GM23338 (cell line): ENCODE measurements at regions not wholly inside any gene's neighbourhood (a gene's known extent, or its start where the extent isn't known, plus 50 kb on each side); places are given as distances from the start of the nearest gene placed in this dataset.

Source experiments
- ATAC-seq: fragments of 200-7000 bp; cut with Tn5 transposase; 3 replicates; pipeline ENCODE4 v1.9.1; 2020
- DNase-seq: peaks from one replicate; pipeline ENCODE4 v3.0.0-alpha.2; 2015; ENCODE audit warnings: low spot score
- H2AFZ ChIP-seq: fragments of 200-600 bp; sonication (generic); 2 replicates; pipeline ENCODE4 v1.8.0; 2016; ENCODE audit warnings: antibody characterized with exemption, mild to moderate bottlenecking, moderate library complexity
- H3F3A ChIP-seq: fragments of 200-600 bp; sonication (generic); replicated peaks from 2 replicates; pipeline ENCODE4 v1.8.0; 2017; ENCODE audit warnings: antibody characterized with exemption, mixed run types, low read depth
- H3K27ac ChIP-seq: fragments of 200-600 bp; sonication (generic); 2 replicates; pipeline ENCODE4 v1.6.1; 2016; ENCODE audit warnings: low read depth
- H3K27me3 ChIP-seq: fragments of 200-600 bp; sonication (generic); 2 replicates; pipeline ENCODE4 v1.8.0; 2016; ENCODE audit warnings: mild to moderate bottlenecking, mixed run types, moderate library complexity; ENCODE audit not compliant: insufficient read depth
- H3K36me3 ChIP-seq: fragments of 200-600 bp; sonication (generic); 2 replicates; pipeline ENCODE4 v1.8.0; 2016; ENCODE audit warnings: mild to moderate bottlenecking; ENCODE audit not compliant: insufficient read depth
- H3K4me1 ChIP-seq: fragments of 200-600 bp; sonication (generic); 2 replicates; pipeline ENCODE4 v1.8.0; 2016; ENCODE audit warnings: mild to moderate bottlenecking, moderate library complexity; ENCODE audit not compliant: insufficient read depth
- H3K4me2 ChIP-seq: fragments of 200-600 bp; sonication (generic); 2 replicates; pipeline ENCODE4 v1.7.1; 2017; ENCODE audit warnings: mixed run types
- H3K4me3 ChIP-seq: fragments of 200-600 bp; sonication (generic); 2 replicates; pipeline ENCODE4 v1.6.1; 2016; ENCODE audit warnings: mixed run types
- H3K79me2 ChIP-seq: fragments of 200-600 bp; sonication (generic); replicated peaks from 2 replicates; pipeline ENCODE4 v1.8.0; 2017; ENCODE audit warnings: mild to moderate bottlenecking; ENCODE audit not compliant: insufficient read depth
- H3K9me2 ChIP-seq: fragments of 200-600 bp; sonication (generic); 2 replicates; pipeline ENCODE4 v1.8.0; 2017; ENCODE audit not compliant: insufficient read depth
- H4K20me1 ChIP-seq: fragments of 200-600 bp; sonication (generic); replicated peaks from 2 replicates; pipeline ENCODE4 v1.8.0; 2017; ENCODE audit warnings: mild to moderate bottlenecking; ENCODE audit not compliant: insufficient read depth
- H3K27ac Mint-ChIP-seq: 2 replicates; pipeline ENCODE4 v1.8.0; 2020; ENCODE audit warnings: inconsistent platforms, mild to moderate bottlenecking, moderate library complexity, mixed read lengths
- H3K27me3 Mint-ChIP-seq: 3 replicates; pipeline ENCODE4 v1.8.0; 2022; ENCODE audit warnings: low read depth, mild to moderate bottlenecking, moderate library complexity, mixed read lengths, inconsistent platforms; ENCODE audit not compliant: insufficient read depth, poor library complexity
- H3K36me3 Mint-ChIP-seq: 3 replicates; pipeline ENCODE4 v1.8.0; 2021; ENCODE audit warnings: low read depth, mild to moderate bottlenecking, inconsistent platforms, moderate library complexity, mixed read lengths
- H3K4me1 Mint-ChIP-seq: 3 replicates; pipeline ENCODE4 v1.8.0; 2020; ENCODE audit warnings: mild to moderate bottlenecking, inconsistent platforms, mixed read lengths
- H3K4me3 Mint-ChIP-seq: 3 replicates; pipeline ENCODE4 v1.8.0; 2021; ENCODE audit warnings: moderate library complexity, mild to moderate bottlenecking, inconsistent platforms, mixed read lengths
- H3K9me3 Mint-ChIP-seq: 3 replicates; pipeline ENCODE4 v1.8.0; 2020; ENCODE audit warnings: moderate library complexity, mild to moderate bottlenecking, inconsistent platforms, mixed read lengths
- CREB1 ChIP-seq: fragments of 250-450 bp; sonication (Bioruptor Pico); IDR thresholded peaks from 2 replicates; pipeline ENCODE4 v1.5.0; 2020; ENCODE audit warnings: low read depth, mild to moderate bottlenecking, moderate library complexity
- ETS1 ChIP-seq: IDR thresholded peaks from 2 replicates; pipeline ENCODE4 v1.6.1; 2016; ENCODE audit warnings: antibody characterized with exemption
- EZH2 ChIP-seq: fragments of 200-600 bp; sonication (generic); IDR thresholded peaks from one replicate; pipeline ENCODE4 v1.8.0; 2017; ENCODE audit warnings: antibody characterized with exemption, mild to moderate bottlenecking, low read depth; ENCODE audit not compliant: unreplicated experiment
- EZH2phosphoT487 ChIP-seq: fragments of 200-600 bp; sonication (generic); IDR thresholded peaks from one replicate; pipeline ENCODE4 v1.8.1; 2018; ENCODE audit warnings: antibody characterized with exemption; ENCODE audit not compliant: unreplicated experiment
- JUNB ChIP-seq: IDR thresholded peaks from one replicate; pipeline ENCODE4 v1.6.1; 2016; ENCODE audit warnings: antibody characterized with exemption; ENCODE audit not compliant: unreplicated experiment
- NANOG ChIP-seq: IDR thresholded peaks from 2 replicates; pipeline ENCODE4 v1.6.1; 2016; ENCODE audit warnings: antibody characterized with exemption, borderline replicate concordance
- POLR2AphosphoS5 ChIP-seq: IDR thresholded peaks from 2 replicates; pipeline ENCODE4 v1.6.1; 2016; ENCODE audit warnings: antibody characterized with exemption, low read depth
- STAT1 ChIP-seq: IDR thresholded peaks from one replicate; pipeline ENCODE4 v1.6.1; 2016; ENCODE audit warnings: antibody characterized with exemption; ENCODE audit not compliant: unreplicated experiment
- ZNF114 ChIP-seq: fragments of 250-450 bp; sonication (Bioruptor Pico); IDR thresholded peaks from 2 replicates; pipeline ENCODE4 v1.5.0; 2020; ENCODE audit warnings: mild to moderate bottlenecking, moderate library complexity
- ZNF331 ChIP-seq: fragments of 250-450 bp; sonication (Bioruptor Pico); IDR thresholded peaks from 2 replicates; pipeline ENCODE4 v1.5.0; 2020; ENCODE audit warnings: low read depth, mild to moderate bottlenecking, moderate library complexity
- TF ChIP-seq, protein P1 (sequence below): IDR thresholded peaks from one replicate; pipeline ENCODE4 v1.6.1; 2018; ENCODE audit warnings: antibody characterized with exemption; ENCODE audit not compliant: unreplicated experiment

DNA sequence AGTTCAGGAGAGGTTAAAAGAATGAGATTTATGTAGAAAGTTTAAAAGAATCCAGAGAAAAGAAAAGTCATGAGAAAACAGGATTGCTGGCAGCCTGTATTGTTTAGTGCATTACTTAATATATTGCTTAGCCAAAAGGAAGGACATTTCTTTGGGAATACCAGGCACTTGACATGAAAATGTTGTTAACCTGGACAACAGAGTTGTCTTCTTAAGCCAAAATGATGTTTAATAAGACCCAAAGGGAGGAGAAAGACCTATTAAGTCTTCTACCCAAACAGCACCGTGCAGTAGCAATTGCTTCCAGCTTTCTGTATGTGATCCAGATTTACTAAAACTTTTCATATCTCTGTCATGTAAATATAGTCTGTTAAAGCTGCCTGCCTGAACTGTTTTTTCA, 74.0 kb upstream of the PRLR start (continued):
- TF ChIP-seq, protein P1, sequence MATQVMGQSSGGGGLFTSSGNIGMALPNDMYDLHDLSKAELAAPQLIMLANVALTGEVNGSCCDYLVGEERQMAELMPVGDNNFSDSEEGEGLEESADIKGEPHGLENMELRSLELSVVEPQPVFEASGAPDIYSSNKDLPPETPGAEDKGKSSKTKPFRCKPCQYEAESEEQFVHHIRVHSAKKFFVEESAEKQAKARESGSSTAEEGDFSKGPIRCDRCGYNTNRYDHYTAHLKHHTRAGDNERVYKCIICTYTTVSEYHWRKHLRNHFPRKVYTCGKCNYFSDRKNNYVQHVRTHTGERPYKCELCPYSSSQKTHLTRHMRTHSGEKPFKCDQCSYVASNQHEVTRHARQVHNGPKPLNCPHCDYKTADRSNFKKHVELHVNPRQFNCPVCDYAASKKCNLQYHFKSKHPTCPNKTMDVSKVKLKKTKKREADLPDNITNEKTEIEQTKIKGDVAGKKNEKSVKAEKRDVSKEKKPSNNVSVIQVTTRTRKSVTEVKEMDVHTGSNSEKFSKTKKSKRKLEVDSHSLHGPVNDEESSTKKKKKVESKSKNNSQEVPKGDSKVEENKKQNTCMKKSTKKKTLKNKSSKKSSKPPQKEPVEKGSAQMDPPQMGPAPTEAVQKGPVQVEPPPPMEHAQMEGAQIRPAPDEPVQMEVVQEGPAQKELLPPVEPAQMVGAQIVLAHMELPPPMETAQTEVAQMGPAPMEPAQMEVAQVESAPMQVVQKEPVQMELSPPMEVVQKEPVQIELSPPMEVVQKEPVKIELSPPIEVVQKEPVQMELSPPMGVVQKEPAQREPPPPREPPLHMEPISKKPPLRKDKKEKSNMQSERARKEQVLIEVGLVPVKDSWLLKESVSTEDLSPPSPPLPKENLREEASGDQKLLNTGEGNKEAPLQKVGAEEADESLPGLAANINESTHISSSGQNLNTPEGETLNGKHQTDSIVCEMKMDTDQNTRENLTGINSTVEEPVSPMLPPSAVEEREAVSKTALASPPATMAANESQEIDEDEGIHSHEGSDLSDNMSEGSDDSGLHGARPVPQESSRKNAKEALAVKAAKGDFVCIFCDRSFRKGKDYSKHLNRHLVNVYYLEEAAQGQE: no peak
- TF ChIP-seq ZNF331: no peak

GRCh38 chr5:35303152-35303551, 72.9 kb upstream of the PRLR start:
- H3K9me3 Mint-ChIP-seq: no peaks in the 10 kb centered on the region

More at GRCh38 chr5:35303152-35303551, 72.9 kb upstream of the PRLR start:
- Histone ChIP-seq H3K27ac (no peak overlapping the region), H3K36me3 (no peaks in the 10 kb centered on the region), H4K20me1 (no peaks in the 10 kb centered on the region), H3K79me2 (no peaks in the 10 kb centered on the region), H3K27me3 (no peaks in the 10 kb centered on the region), H3K4me2 (no peak overlapping the region), H3K4me1 (no peaks in the 10 kb centered on the region), H3K9me2 (peaks cover 6% of the 10 kb centered on the region), H3K4me3 (no peak overlapping the region), H2AFZ (no peak overlapping the region), H3F3A (no peaks in the 10 kb centered on the region)
- Mint-ChIP-seq H3K27me3 (peaks cover 2% of the 10 kb centered on the region), H3K27ac (no peak overlapping the region), H3K36me3 (no peaks in the 10 kb centered on the region), H3K4me1 (no peaks in the 10 kb centered on the region), H3K4me3 (no peak overlapping the region)
- DNase-seq (no peak), ATAC-seq (no peak)
- TF ChIP-seq POLR2AphosphoS5 (no peak), ZNF331 (no peak), STAT1 (no peak), CREB1 (CRISPR knock-in tag) (no peak), ZNF114 (CRISPR knock-in tag) (no peak), EZH2phosphoT487 (no peak), EZH2 (no peak), ETS1 (no peak), NANOG (no peak), JUNB (no peak)
- TF ChIP-seq, protein P1: no peak
